A673 (cell line): ENCODE measurements at regions not wholly inside any gene's neighbourhood (a gene's known extent, or its start where the extent isn't known, plus 50 kb on each side); places are given as distances from the start of the nearest gene placed in this dataset.

Source experiments
- BruUV-seq: library from RNA; stranded (reverse); fragments of 400-500 nt; replicated peaks from 2 replicates; lab custom pipeline; 2021; lab: Mats Ljungman, UMichigan
- CTCF ChIA-PET: fragments of 300-600 bp; sonication (Branson Sonifier 250); formaldehyde crosslinking; loops from one replicate; lab custom pipeline; 2022; ENCODE audit warnings: antibody characterized with exemption; lab: Charles Lee
- POLR2A ChIA-PET: fragments of 300-600 bp; sonication (Branson Sonifier 250); formaldehyde crosslinking; loops from one replicate; lab custom pipeline; 2022; ENCODE audit warnings: antibody characterized with exemption; ENCODE audit not compliant: low non-redundant PET; lab: Charles Lee
- DNase-seq: peaks from one replicate; pipeline ENCODE4 v3.0.0-alpha.2; 2015; ENCODE audit warnings: low spot score
- H3K27ac ChIP-seq: fragments of 200-600 bp; sonication (generic); 2 replicates; pipeline ENCODE4 v1.5.1; 2016; ENCODE audit warnings: mixed run types, low read depth, mild to moderate bottlenecking, mixed read lengths, antibody characterized with exemption, low read length; ENCODE audit not compliant: poor library complexity, severe bottlenecking
- H3K27me3 ChIP-seq: fragments of 200-600 bp; sonication (generic); replicated peaks from 2 replicates; pipeline ENCODE4 v1.6.1; 2017; ENCODE audit warnings: mixed run types, low read depth, mild to moderate bottlenecking, mixed read lengths, antibody characterized with exemption, low read length; ENCODE audit not compliant: insufficient read depth, poor library complexity
- H3K36me3 ChIP-seq: fragments of 200-600 bp; sonication (generic); 2 replicates; pipeline ENCODE4 v1.6.1; 2016; ENCODE audit warnings: mixed run types, mild to moderate bottlenecking, mixed read lengths, antibody characterized with exemption, low read length; ENCODE audit not compliant: insufficient read depth, poor library complexity, severe bottlenecking
- H3K4me1 ChIP-seq: fragments of 200-600 bp; sonication (generic); 2 replicates; pipeline ENCODE4 v1.6.1; 2017; ENCODE audit warnings: mixed run types, mild to moderate bottlenecking, mixed read lengths, antibody characterized with exemption, low read length; ENCODE audit not compliant: insufficient read depth, poor library complexity, severe bottlenecking
- H3K4me3 ChIP-seq: fragments of 200-600 bp; sonication (generic); 2 replicates; pipeline ENCODE4 v1.5.1; 2016; ENCODE audit warnings: low read depth, mixed run types, mild to moderate bottlenecking, mixed read lengths, low read length; ENCODE audit not compliant: poor library complexity, severe bottlenecking
- H3K9me3 ChIP-seq: fragments of 200-600 bp; sonication (generic); 2 replicates; pipeline ENCODE4 v1.6.1; 2016; ENCODE audit warnings: mixed run types, low read depth, mild to moderate bottlenecking, mixed read lengths, antibody characterized with exemption, low read length; ENCODE audit not compliant: poor library complexity, severe bottlenecking
- EZH2 ChIP-seq: fragments of 200-600 bp; sonication (generic); IDR thresholded peaks from 2 replicates; pipeline ENCODE4 v1.6.1; 2017; ENCODE audit warnings: borderline replicate concordance, low read depth, mild to moderate bottlenecking, mixed read lengths, antibody characterized with exemption, low read length; ENCODE audit not compliant: poor library complexity, severe bottlenecking
- intact Hi-C: fragments of 100-400 bp; cut with micrococcal nuclease; formaldehyde crosslinking; loops from one replicate; pipeline ENCODE4 v1.10.0; 2022; ENCODE audit not compliant: unreplicated experiment
- TF ChIP-seq, protein P1 (sequence below): fragments of 300-800, 200-600 bp; sonication (generic); conservative IDR thresholded peaks from 2 replicates; pipeline ENCODE4 v1.5.1; 2017; ENCODE audit warnings: low read depth, mild to moderate bottlenecking, antibody characterized with exemption, low read length, moderate library complexity, mixed read lengths

DNA sequence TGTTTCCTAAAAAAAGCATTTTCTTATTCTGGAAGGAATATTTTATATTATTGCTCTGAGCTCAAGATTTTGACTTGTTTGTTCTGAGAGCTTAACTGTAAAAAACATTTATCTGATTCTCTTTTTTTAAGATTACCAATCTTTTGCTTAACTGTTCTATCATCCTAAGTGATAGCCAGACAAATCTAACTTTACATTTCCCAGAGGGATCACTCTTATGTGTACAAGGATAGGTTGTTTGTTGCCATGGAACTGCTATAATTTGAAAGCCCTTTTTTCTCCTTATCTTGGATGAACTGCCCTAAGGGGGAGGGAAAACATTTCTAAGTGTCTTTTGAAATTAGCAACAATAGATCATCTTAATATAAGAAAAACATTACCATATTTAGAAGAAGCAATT lies 494.7 kb downstream of the TRAM1L1 start:
- no peak for DNase-seq
- POLR2A ChIA-PET, result no interaction called here
- no TSS peak for BruUV-seq

DNA sequence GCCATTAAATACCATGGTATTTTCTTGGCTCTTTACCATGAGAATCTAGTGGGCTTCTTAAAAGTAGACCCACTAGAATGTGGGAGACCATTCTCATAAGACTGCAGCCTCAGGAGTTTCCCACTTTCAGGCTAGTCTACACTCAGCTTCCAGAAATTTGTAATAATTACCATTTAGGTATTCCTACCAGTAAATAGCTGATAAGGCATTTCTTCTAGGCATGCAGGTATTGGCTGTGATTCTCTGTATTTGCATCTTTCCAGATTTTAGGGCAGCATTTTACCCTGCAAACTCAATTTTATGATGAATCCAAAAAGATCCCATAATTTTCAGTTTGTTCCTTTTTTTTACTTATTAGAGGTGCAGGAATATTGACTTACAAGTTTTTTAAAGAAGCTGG lies 496.6 kb downstream of the TRAM1L1 start:
- BruUV-seq, result no TSS peak
- ChIA-PET CTCF (no interaction called here), POLR2A (no interaction called here)
- intact Hi-C loops, result no loop called here
- no peaks in the 10 kb centered on the region for H3K36me3 ChIP-seq
- TF ChIP-seq, protein P1, sequence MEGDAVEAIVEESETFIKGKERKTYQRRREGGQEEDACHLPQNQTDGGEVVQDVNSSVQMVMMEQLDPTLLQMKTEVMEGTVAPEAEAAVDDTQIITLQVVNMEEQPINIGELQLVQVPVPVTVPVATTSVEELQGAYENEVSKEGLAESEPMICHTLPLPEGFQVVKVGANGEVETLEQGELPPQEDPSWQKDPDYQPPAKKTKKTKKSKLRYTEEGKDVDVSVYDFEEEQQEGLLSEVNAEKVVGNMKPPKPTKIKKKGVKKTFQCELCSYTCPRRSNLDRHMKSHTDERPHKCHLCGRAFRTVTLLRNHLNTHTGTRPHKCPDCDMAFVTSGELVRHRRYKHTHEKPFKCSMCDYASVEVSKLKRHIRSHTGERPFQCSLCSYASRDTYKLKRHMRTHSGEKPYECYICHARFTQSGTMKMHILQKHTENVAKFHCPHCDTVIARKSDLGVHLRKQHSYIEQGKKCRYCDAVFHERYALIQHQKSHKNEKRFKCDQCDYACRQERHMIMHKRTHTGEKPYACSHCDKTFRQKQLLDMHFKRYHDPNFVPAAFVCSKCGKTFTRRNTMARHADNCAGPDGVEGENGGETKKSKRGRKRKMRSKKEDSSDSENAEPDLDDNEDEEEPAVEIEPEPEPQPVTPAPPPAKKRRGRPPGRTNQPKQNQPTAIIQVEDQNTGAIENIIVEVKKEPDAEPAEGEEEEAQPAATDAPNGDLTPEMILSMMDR, result no peak
- TF ChIP-seq EZH2, result no peak
- no peak for DNase-seq
- no peaks in the 10 kb centered on the region for H3K9me3 ChIP-seq
- H3K27ac ChIP-seq, result no peak overlapping the region
- H3K4me1 ChIP-seq, result peaks cover 7% of the 10 kb centered on the region
- no peak overlapping the region for H3K4me3 ChIP-seq
- H3K27me3 ChIP-seq, result no peaks in the 10 kb centered on the region

More for the DNA sequence above, 494.7 kb downstream of the TRAM1L1 start:
- no peaks in the 10 kb centered on the region for H3K27me3 ChIP-seq
- no peaks in the 10 kb centered on the region for H3K36me3 ChIP-seq
- no peak overlapping the region for H3K27ac ChIP-seq
- intact Hi-C loops, result no loop called here
- H3K4me1 ChIP-seq, result peaks cover 3% of the 10 kb centered on the region
- CTCF ChIA-PET, result no interaction called here
- H3K4me3 ChIP-seq, result no peak overlapping the region
- TF ChIP-seq EZH2, result no peak
- TF ChIP-seq, protein P1, result no peak
- no peaks in the 10 kb centered on the region for H3K9me3 ChIP-seq

- TF ChIP-seq EZH2, result no peak
- TF ChIP-seq, protein P1, result no peak
- intact Hi-C loops, result no loop called here
- no peaks in the 10 kb centered on the region for H3K36me3 ChIP-seq
- no peak overlapping the region for H3K27ac ChIP-seq
- no peaks in the 10 kb centered on the region for H3K27me3 ChIP-seq
- peaks cover 4% of the 10 kb centered on the region for H3K4me1 ChIP-seq
- no peaks in the 10 kb centered on the region for H3K9me3 ChIP-seq
- ChIA-PET POLR2A (no interaction called here), CTCF (no interaction called here)
- H3K4me3 ChIP-seq, result no peak overlapping the region
- peak; percentile 49 for DNase-seq
- BruUV-seq, result no TSS peak
These were observed 500.1 kb downstream of the TRAM1L1 start for GRCh38 chr4:116585246-116585645.
